Stimulated activated CD8-positive, alpha-beta memory T cell treated with anti-CD3 and anti-CD28 coated beads, Interleukin-15, amount 100 ng/mL, for 48 hours (primary cell): ENCODE measurements at regions not wholly inside any gene's neighbourhood (a gene's known extent, or its start where the extent isn't known, plus 50 kb on each side); places are given as distances from the start of the nearest gene placed in this dataset.

ENCODE experiments used
- DNase-seq, 2 donors: peaks; one replicate each; pipeline ENCODE4 v3.0.0-alpha.2; 2020; ENCODE audit warnings: low read depth in 2 of 2

GRCh38 chr3:103056542-103056941 lies 621.7 kb downstream of the ZPLD1 start:
- DNase-seq = no peak

DNA sequence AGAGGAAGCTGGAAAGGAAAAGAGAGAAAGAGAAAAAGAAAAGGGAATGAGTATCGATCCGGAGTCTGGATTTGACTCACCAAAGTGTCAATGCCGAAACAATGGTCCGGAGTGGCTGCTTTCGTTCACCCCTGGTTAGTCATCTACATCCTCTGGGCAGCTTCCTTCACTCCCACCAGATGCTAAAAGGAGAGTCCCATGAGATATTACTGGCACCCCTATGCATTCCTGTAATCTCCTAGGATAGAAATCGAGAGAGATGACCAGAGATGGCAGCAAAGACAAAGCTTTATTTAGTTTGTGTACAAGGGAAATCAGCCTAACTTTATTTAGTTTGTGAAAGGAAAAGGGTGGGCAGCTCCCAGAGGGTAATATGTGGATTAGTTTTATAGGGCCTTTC lies 622.2 kb downstream of the ZPLD1 start:
- DNase-seq = no peak

DNA sequence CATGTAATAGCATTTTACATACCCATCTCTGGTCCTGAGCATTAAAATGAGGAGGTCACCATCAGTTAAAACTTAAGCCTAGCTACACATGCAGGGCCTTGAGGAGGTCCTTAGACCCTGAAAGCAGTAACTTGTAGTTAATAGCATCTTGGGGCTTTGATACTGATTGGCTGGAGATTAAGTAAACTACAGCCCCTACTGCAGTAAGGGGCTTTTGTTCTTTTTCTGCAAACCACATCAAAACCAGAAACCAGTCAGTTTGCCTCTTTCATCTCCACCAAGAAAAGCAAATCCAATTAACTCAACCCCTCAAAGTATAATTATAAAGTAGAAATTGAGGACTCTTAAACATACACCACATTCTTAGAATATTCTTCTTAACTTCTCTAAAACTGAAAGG lies 622.7 kb downstream of the ZPLD1 start:
- no peak for DNase-seq

GRCh38 chr3:103059432-103059831 lies 624.6 kb downstream of the ZPLD1 start:
- DNase-seq = no peak

GRCh38 chr3:103060242-103060641 lies 625.4 kb downstream of the ZPLD1 start:
- DNase-seq = no peak

DNA sequence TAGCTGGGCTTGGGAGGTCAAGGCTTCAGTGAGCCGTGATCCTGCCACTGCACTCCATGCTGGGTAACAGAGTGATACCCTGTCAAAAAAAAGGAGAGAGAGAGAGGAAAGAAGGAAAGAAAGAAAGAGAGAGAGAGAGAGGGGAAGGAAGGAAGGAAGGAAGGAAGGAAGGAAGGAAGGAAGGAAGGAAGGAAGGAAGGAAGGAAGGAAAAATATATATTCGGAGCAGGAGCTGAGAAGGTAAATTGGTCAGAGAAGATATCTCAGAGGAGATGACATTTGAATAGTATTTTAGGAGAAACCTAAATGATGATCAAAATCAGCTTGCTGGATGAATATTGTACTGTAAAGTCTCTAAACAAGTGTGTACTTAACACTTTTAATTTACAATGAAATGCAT lies 633.1 kb downstream of the ZPLD1 start:
- DNase-seq = no peak

- no peak for DNase-seq
These were observed 640.5 kb downstream of the ZPLD1 start for GRCh38 chr3:103075282-103075681.

- no peak for DNase-seq
These were observed 643.1 kb downstream of the ZPLD1 start for GRCh38 chr3:103077910-103078309.

- no peak for DNase-seq
These were observed 647.7 kb downstream of the ZPLD1 start for GRCh38 chr3:103082501-103082900.

- no peak for DNase-seq
These were observed 649.2 kb downstream of the ZPLD1 start for GRCh38 chr3:103083848-103084631.

DNA sequence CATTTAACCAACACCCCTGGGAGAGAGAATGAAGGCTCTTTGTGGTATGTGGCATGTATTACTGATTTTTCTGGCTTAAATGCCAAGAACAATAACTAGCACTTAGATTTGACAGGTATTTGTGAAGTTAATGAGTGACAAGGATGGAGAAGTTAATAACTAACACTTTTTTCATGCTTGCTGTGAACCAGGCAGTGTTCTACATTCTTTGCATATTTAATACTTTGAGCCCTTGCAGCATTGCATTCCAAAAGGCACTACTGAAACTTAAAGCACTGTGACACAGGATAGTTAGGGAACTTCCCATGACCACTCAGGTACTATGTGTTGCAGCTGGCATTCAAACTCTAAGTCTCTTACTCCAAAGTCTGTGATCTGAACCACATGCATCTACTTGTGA lies 650.6 kb downstream of the ZPLD1 start:
- DNase-seq = no peak

- DNase-seq = no peak
These were observed 654.9 kb downstream of the ZPLD1 start for GRCh38 chr3:103089758-103090157.

- DNase-seq = no peak
These were observed 670.4 kb downstream of the ZPLD1 start for GRCh38 chr3:103105206-103105605.

DNA sequence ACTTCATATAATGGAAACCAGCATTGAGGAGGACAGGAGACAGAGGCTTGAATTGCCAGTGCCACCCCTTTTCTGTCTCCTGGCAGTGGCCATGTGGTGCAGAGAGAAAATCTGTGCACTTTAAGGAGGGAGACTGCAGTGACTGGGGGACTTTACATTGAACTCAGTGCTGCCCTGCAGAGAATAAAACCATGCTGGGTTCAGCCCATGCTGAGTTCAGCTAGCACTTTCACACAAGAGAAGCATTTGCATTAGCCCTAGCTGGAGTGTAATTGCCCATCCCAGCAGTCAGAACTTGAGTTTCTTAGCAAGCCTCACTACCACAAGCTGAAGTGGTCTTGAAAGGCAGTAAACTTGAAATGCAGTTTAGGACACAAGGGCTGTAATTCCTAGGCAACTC lies 677.5 kb downstream of the ZPLD1 start:
- no peak for DNase-seq

- no peak for DNase-seq
These were observed 691.3 kb downstream of the ZPLD1 start for GRCh38 chr3:103126115-103126514.

DNA sequence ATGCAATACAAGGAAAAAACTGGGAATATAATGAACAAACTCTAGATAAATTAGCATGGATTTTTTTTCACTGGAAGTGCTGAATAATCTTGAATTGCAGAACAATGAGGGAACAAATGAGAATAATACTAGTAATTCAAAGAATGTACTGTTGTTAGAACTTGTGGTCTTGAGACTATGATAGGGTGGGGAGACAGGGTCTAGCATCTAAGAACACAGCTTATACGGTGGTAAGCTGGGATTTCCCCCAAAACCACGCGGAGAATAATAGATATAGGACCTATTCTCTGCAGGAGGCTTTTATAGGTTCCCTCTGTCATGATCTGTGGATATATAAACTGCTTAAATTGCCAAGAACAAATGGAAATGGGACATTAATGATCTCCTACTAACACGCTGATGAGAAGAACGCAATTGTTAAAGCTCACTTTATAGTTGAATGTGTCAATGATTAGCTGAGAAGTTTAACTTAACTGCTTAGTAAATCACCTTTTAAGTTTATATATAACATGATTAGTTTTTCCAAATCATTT lies 692.3 kb downstream of the ZPLD1 start:
- DNase-seq = no peak

GRCh38 chr3:103127737-103128136 lies 692.9 kb downstream of the ZPLD1 start:
- DNase-seq = no peak

DNA sequence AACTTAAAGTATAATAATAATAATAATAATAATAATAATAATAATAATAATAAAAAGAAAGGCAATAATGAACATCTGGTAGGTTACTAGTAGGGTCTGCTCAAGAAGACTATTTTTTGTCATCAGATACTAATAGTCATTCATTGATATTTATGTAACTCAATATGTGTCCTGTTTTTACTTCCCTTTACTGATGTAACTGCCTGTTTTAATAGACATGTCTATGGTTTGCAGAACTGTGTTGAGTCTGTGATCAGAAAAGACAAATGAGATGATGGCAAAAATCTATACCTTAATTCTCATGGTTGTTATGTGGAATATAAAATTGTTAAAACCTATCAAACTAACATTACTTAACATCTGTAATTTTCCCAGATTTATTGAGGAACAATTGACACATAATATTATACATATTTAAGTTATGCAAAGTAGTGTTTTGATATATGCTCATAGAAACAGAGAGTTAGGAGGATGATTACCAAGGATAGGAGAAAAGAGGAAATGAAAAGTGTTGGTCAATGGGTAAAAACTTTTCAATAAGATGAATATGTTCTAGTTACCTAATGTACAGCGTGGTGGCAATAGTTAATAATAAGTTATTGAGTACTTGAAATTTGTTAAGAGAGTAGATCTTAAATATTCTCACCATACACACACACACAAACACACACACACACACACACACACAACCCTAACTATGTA lies 699.4 kb downstream of the ZPLD1 start:
- no peak for DNase-seq

- DNase-seq = no peak
These were observed 701.8 kb downstream of the ZPLD1 start for GRCh38 chr3:103136621-103137020.

GRCh38 chr3:103137830-103138229 lies 703.0 kb downstream of the ZPLD1 start:
- no peak for DNase-seq

DNA sequence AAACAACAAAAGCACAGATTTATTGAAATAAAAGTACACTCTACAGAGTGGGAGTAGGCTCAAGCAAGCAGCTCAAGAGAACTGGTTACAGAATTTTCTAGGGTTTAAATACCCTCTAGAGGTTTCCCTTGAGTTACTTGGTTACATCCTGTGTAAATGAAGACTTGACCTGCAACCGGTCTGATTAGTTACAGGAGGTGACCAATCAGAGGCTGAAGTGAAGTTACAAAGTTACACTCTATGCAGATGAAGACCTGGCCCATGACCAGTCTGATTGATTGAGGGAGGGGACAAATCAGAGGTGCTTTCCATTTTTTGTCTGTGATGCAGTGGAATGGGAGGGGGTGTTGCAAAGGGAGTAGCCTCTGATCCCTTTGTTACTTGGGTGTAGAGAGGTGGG lies 723.4 kb downstream of the ZPLD1 start:
- no peak for DNase-seq

- no peak for DNase-seq
These were observed 732.1 kb downstream of the ZPLD1 start for GRCh38 chr3:103166890-103167289.

DNA sequence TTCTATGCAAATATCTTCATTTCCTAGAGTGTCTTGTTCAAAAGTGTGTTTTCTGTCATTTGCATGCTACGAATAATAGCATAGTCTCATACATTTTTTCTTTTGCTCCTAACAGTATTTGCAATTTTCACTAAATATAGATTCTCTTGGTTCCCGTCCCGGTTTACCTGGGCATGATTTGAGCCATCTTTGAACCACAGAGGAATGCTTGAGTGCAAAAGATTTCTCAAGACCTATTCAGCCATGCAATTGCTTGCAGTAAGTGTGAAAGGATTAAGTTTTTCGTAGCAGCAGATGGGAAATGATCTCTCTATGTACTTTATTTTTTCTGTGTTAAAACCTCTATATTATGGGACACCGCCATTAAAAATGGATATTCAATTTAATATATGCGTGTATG lies 733.0 kb downstream of the ZPLD1 start:
- DNase-seq = no peak
